ENCODE measurements at regions not wholly inside any gene's neighbourhood (a gene's known extent, or its start where the extent isn't known, plus 50 kb on each side); places are given as distances from the start of the nearest gene placed in this dataset.

DNA sequence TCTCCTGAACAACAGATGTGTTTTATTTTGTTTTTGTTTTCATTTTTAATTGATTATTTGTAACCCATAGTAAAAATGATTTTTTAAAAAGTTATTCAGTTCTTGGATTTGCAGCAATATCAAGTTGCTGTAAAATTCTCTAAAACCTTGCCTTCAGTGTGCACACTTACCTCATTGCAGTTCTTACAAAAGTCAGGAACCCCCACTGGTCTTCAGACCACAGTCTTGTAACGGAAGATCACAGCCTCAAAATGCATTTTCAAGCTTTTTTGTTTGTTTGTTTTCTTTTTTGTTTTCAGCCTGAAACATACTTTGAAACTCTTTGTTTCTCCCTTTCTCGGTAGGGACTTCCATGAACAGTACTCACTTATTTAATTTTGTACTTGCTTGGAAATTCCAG is 1012.8 kb upstream of the GYPC start:
- intact Hi-C loops (cut with DNase I; ENCODE audit: low total_unique reads), result no loop called here
- TF ChIP-seq, protein P1, sequence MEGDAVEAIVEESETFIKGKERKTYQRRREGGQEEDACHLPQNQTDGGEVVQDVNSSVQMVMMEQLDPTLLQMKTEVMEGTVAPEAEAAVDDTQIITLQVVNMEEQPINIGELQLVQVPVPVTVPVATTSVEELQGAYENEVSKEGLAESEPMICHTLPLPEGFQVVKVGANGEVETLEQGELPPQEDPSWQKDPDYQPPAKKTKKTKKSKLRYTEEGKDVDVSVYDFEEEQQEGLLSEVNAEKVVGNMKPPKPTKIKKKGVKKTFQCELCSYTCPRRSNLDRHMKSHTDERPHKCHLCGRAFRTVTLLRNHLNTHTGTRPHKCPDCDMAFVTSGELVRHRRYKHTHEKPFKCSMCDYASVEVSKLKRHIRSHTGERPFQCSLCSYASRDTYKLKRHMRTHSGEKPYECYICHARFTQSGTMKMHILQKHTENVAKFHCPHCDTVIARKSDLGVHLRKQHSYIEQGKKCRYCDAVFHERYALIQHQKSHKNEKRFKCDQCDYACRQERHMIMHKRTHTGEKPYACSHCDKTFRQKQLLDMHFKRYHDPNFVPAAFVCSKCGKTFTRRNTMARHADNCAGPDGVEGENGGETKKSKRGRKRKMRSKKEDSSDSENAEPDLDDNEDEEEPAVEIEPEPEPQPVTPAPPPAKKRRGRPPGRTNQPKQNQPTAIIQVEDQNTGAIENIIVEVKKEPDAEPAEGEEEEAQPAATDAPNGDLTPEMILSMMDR (IDR thresholded peaks at IDR 0.05), result no peak
- TF ChIP-seq POLR2A (IDR thresholded peaks at IDR 0.05), result no peak
- DNase-seq (ENCODE audit: low spot score in 2 of 2), result no peak
- no peak overlapping the region for H3K4me3 ChIP-seq (ENCODE audit: low read depth, poor library complexity, severe bottlenecking)
- 42 to 59% methylated on average over 1 to 2 of the region's 2 CpGs for WGBS, 2 donors

- no peak overlapping the region for H3K4me3 ChIP-seq (ENCODE audit: low read depth, poor library complexity, severe bottlenecking)
- intact Hi-C loops (cut with DNase I; ENCODE audit: low total_unique reads), result no loop called here
- no peak for DNase-seq (ENCODE audit: low spot score in 2 of 2)
- 30 to 37% methylated on average over 8 of the region's 8 CpGs for WGBS, 2 donors
- no peak for TF ChIP-seq POLR2A (IDR thresholded peaks at IDR 0.05)
- TF ChIP-seq, protein P1 (IDR thresholded peaks at IDR 0.05), result no peak
These were observed 1012.4 kb upstream of the GYPC start for GRCh38 chr2:125643585-125643984.

- intact Hi-C loops (cut with DNase I; ENCODE audit: low total_unique reads), result no loop called here
- H3K4me3 ChIP-seq (ENCODE audit: low read depth, poor library complexity, severe bottlenecking), result no peak overlapping the region
- WGBS, 2 donors, result 76 to 80% methylated on average over 1 of the region's 1 CpG
- no peak for DNase-seq (ENCODE audit: low spot score in 2 of 2)
- no peak for TF ChIP-seq POLR2A (IDR thresholded peaks at IDR 0.05)
- TF ChIP-seq, protein P1 (IDR thresholded peaks at IDR 0.05), result no peak
These were observed 1011.7 kb upstream of the GYPC start for GRCh38 chr2:125644257-125644656.

DNA sequence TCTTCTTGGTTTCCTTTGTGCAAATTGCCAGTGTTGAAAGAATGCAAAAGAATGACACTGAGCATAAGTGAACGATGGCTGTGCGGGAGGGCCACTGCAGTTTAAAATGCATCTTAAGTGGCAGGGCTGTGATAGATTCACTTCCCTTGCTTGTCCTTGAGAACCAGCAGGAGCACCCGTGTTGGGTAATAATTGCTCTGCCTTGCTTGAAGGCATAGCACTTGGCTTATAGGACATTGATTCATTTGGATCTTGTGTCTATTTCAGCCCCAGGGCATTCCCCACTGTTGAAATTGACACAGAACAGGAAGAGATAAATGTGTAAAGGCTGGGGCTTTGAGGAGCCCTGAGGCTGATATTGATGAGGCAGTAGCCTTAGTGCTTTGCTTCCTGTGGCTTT is 1003.7 kb upstream of the GYPC start:
- 66 to 70% methylated on average over 3 of the region's 3 CpGs for WGBS, 2 donors
- no peak overlapping the region for H3K4me3 ChIP-seq (ENCODE audit: low read depth, poor library complexity, severe bottlenecking)
- DNase-seq (ENCODE audit: low spot score in 2 of 2), result no peak
- TF ChIP-seq, protein P1 (IDR thresholded peaks at IDR 0.05), result no peak
- TF ChIP-seq POLR2A (IDR thresholded peaks at IDR 0.05), result no peak
- intact Hi-C loops (cut with DNase I; ENCODE audit: low total_unique reads), result no loop called here

DNA sequence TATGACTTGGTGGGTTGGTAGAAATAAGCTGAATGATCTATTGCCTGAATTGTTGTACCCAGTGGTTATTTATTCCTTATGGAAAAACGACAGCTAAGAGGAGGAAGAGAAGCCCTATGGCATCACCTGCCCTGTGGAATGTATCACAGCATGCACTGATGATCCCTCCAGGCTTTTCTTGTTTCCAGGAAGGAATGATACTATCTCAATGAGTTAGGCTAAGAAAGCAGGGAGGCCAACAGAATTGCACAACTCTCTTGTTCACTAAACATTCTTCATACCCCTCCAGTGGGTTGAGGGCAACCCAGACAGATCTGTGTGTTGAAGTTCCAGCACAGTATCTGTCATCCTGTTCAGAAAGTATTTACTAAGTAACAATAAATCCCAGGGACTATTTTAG is 1001.7 kb upstream of the GYPC start:
- TF ChIP-seq, protein P1 (IDR thresholded peaks at IDR 0.05), result no peak
- TF ChIP-seq POLR2A (IDR thresholded peaks at IDR 0.05), result no peak
- intact Hi-C loops (cut with DNase I; ENCODE audit: low total_unique reads), result no loop called here
- WGBS, 2 donors, result 0 to 24% methylated on average over 1 of the region's 1 CpG
- no peak for DNase-seq (ENCODE audit: low spot score in 2 of 2)
- H3K4me3 ChIP-seq (ENCODE audit: low read depth, poor library complexity, severe bottlenecking), result no peak overlapping the region

DNA sequence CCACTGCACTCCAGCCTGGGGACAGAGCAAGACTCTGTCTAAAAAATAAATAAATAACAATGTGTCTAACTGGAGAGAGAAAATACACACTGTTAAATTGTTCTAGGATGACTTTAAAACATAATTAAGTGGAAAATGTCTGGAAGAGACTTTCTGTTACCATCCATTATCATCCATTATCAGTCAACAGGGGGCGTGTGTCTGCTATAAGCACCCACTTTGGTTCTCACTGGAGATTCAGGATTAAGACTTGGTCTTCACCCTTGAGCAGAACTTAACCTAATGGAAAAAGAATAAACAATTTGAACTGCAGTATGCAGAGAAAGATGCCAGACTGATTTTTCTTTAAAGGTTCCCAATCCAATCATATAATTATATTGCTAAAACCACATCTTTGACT is 999.8 kb upstream of the GYPC start:
- intact Hi-C loops (cut with DNase I; ENCODE audit: low total_unique reads), result no loop called here
- WGBS, 2 donors, result 52 to 65% methylated on average over 1 of the region's 1 CpG
- TF ChIP-seq, protein P1 (IDR thresholded peaks at IDR 0.05), result no peak
- no peak for TF ChIP-seq POLR2A (IDR thresholded peaks at IDR 0.05)
- DNase-seq (ENCODE audit: low spot score in 2 of 2), result no peak
- H3K4me3 ChIP-seq (ENCODE audit: low read depth, poor library complexity, severe bottlenecking), result no peak overlapping the region

Measured in lower leg skin (tissue), 4 donors.